GM04503 (cell line): ENCODE measurements at regions not wholly inside any gene's neighbourhood (a gene's known extent, or its start where the extent isn't known, plus 50 kb on each side); places are given as distances from the start of the nearest gene placed in this dataset.
"Not testable (repeated sequence)": the region's sequence is repeated elsewhere in the genome, so short reads cannot be mapped to it uniquely, and the experiment has no call there.

Experiments
- DNase-seq: peaks from one replicate; pipeline ENCODE4 v3.0.0-alpha.2; 2012; ENCODE audit warnings: low read depth

GRCh38 chr2:7646024-7646423, 728.8 kb downstream of the RNF144A start:
- DNase-seq: no peak

GRCh38 chr2:7646661-7647060, 729.4 kb downstream of the RNF144A start:
- DNase-seq: no peak

DNA sequence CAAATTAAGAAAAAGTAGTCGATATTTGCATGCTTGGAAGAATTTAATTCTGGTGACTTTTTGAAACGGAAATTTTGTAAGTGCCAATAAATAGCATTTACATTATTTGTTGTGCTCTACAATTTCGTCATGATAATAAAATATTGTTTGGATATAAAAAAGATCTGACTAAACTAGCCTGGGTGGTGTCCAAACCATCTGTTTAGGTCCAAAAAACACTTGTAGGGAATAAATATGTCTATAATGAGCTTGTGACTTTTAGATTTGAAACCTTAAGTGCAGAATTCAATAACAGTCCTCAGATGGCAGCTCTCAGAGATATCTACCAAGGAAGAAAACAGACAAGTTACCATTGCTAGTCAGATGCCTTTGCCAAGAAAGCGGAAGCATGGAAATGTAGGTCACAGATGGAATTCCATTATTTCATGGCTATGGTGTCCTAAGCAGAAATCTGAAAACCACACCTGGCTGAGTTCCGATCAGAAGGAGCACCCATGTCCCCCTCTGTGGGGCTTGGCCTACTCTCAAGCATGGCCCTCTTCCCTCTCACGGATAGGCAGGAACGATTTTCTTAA, 731.1 kb downstream of the RNF144A start:
- DNase-seq: no peak

- no peak for DNase-seq
Observed at GRCh38 chr2:7649461-7650228, 732.4 kb downstream of the RNF144A start.

DNA sequence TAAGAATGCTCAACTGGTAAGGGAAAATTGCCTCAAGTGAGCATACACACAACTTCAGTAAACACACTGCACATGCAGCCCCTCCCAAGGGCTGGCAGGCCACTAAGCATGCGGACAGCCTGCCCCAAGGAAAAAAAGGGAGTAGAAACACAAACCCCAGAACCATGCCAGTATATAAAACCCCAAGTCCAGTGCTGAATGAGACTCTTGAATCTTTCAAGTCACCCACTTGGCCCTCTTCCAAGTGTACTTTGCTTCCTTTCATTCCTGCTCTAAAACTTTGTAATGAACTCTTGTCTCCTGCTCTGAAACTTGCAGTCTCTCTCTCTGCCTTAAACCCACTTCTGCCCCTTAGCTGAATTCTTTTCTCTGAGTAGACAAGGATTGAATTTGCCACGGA, 736.4 kb downstream of the RNF144A start:
- no peak for DNase-seq

DNA sequence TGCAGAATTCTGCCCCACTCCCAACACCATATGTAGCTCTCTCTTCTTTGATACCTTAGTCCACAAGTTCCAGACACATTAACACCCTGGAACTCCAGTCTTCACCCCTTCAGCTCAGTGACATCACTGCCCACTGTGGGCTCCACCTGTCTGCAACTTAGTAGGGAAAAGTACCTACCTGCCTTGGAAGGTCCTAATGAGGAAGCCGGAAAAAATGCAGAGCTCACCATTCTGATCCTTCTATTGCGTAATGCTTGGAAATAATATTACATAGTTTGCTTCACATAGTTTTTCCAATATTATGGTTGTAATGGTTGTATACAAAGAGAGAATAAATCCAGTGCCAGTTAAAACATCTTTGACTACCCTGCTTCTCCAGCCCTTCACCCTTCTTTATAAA, 738.4 kb downstream of the RNF144A start:
- DNase-seq: no peak

DNA sequence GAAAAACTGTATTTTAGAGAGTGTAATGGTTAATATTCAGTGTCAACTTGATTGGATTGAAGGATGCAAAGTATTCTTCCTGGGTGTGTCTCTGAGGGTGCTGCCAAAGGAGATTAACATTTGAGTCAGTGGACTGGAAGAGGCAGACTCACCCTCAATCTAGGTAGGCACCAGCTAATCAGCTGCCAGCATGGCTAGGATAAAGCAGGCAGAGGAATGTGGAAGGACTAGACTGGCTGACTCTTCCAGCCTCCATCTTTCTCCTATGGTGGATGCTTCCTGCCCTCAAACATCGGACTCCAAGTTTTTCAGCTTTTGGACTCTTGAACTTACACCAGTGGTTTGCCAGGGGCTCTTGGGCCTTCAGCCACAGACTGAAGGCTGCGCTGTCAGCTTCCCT, 740.3 kb downstream of the RNF144A start:
- not testable (repeated sequence) for DNase-seq

DNA sequence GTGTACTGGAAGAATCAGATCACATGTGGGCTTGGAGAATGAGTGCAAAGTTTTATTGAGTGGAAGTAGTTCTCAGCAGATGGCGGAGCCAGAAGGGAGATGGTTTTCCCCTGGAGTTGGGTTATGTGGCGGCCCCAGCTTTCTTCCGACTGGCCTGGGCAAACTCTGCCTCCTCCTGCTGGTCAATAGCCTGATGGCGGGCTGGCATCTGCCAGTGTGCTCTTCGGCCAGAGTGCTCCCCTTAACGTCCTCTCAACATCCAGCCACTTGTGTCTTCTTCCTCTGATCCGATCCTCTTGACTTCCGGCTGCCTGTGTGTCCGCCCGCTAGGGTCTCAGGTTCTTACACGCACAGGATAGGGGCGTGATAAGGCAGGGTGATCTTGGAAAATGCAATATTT, 741.3 kb downstream of the RNF144A start:
- DNase-seq: no peak

GRCh38 chr2:7660816-7661215, 743.6 kb downstream of the RNF144A start:
- DNase-seq: no peak

DNA sequence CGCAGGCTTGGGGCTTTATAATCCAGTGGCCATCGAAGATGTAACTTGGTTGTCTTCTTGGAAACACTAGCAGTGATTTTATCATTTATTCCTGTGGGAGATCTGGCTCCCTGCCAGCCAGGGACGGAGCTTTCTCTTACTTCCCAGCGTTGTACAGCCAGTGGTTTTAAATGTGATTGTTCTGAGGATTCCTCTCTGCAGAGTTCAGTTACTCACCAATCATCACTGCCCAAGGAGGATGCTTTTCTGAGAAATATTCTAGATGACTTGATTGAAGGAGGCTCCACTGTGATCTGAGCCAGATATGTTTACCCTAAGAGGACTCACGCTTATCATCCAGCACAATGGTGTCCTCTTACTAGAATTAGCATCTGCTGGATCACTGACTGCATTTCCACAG, 744.3 kb downstream of the RNF144A start:
- DNase-seq: no peak

DNA sequence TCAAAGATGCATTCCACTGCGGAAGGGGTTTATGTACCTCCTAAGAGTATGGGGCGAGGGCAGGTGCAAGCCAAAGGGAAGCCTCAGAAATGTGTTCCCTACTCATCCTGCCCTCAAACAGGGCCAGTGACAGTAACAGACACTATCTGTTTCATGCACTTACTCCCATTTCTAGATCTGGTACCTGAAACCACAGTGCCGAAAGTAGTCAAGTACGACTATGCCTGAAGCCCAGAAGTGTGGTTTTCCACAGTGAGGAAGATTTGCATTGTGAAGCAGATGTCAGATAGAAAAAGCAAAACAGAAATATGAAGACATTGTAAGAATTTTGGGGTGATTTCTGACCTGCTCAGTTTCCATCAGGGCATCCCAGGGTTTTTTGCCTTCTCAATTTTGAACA, 748.7 kb downstream of the RNF144A start:
- DNase-seq: no peak

DNA sequence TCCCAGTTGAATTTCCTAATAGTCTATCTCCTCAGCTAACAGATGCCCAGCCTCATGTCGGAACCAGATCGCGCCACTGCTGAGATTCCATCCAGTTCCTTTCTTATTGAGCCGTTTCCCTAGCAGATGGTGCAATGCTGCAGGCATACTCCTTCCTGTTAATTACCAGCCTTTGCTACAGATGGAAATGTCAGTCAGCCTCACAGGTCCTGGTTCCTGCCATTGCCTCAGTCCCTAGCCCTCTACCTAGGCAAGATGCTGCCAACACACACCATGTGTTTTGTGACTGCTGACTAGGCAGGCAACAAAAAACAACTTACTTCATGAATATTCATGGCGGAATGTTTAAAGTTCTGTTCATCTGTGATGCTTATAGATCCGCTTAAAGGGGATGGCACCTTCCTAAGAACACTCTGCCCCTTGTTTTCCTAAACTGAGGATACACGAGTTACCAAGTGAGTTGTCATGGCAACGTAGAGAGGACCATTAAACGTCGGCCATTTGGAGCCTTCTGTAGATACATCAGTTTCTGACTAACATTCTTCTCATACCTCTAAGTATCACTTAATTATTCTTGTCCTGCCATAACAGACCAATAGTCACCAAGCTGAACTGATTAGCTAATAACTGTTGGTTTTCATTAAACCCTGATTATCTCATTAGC, 749.5 kb downstream of the RNF144A start:
- no peak for DNase-seq

- no peak for DNase-seq
Observed at GRCh38 chr2:7667260-7667757, 750.1 kb downstream of the RNF144A start.

- DNase-seq: no peak
Observed at GRCh38 chr2:7670905-7671641, 753.9 kb downstream of the RNF144A start.

GRCh38 chr2:7672027-7672684, 754.9 kb downstream of the RNF144A start:
- no peak for DNase-seq

DNA sequence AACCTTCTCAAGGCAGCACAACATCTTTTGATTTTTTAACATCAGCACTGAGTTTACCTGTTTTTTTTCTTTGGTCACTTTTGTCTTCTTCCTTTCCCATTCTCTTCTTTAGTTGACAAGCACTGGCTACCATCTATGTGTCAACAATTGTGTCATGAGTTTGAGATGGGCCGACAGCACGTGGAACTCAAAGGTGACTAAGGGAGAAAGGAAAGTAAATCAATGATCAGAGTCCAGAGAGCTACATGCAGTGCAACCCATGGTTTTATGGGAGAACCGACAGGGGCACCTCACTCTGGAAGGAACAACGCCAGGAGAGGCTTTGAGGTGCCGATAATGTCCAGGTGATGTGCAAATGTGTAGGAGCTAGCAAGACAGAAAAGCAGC, 755.5 kb downstream of the RNF144A start:
- DNase-seq: no peak

DNA sequence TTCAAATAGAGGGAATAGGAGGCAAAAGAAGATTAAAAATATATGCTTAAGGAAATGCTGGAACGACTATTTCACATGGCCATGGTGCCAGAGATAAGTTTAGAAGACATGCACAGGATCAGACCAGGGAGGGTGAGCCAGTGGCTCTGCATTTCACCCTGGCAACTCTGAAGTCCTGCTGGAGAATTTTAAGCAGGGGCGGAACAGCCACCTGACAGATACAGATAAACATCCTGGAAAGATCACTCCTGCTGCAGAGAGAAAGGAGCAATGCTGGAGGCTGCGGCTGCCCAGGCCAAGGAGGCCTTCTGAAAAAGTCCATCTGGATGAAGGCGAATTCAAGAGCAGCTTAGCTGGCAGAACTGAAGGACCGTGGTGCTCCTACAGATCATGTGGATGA, 755.9 kb downstream of the RNF144A start:
- DNase-seq: no peak

DNA sequence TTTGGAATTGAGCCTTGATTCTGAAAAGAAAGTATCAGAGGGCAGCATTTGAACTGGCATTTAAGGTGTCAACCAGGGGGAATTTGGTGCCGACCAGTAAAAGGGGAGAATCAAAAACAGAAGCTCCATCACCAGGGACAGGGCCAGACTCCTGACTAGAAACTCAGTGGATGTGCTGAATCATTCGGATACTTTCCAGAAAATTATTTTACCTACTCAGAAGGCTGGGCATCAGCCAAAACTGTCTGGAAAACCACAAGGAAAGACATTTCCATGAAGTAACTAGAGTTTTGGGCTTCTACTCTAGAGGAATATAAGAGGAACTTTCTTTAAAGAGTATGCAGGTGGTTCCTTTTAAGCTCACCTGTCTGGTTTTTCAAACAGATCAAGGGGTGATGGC, 756.6 kb downstream of the RNF144A start:
- no peak for DNase-seq

DNA sequence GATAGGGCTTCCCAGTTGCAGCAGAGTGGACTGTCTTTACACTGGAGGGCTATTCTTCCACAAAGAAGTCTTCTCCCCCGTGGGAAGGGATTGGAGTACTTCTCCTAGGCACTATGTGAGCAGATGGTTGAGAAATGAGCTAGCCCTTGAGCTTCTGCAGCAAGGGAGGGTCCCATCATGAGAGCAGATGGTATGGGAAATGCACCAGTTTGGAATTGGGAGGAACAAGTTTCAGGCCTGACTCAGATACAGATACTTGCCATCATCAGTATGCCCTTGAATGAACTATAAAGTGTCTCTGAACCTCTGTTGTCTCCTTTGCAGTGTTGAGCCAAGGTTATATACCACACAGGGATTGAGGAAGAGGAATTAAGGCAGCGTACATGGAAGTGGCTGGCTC, 757.4 kb downstream of the RNF144A start:
- DNase-seq: no peak

- no peak for DNase-seq
Observed at GRCh38 chr2:7676714-7677113, 759.5 kb downstream of the RNF144A start.

GRCh38 chr2:7681881-7682461, 764.8 kb downstream of the RNF144A start:
- DNase-seq: no peak

- DNase-seq: no peak
Observed at GRCh38 chr2:7683196-7683595, 766.0 kb downstream of the RNF144A start.
